HG02642 (cell line): ENCODE measurements at regions not wholly inside any gene's neighbourhood (a gene's known extent, or its start where the extent isn't known, plus 50 kb on each side); places are given as distances from the start of the nearest gene placed in this dataset.

ENCODE experiments used
- ATAC-seq: cut with Tn5 transposase; IDR thresholded peaks from one replicate; pipeline ENCODE4 v1.9.1; 2021; ENCODE audit warnings: mild to moderate bottlenecking; ENCODE audit not compliant: unreplicated experiment, poor library complexity

GRCh38 chr5:97657239-97657638, 474.2 kb upstream of the RIOK2 start:
- no peak for ATAC-seq

- ATAC-seq, result no peak
Observed at GRCh38 chr5:97658116-97658900, 475.3 kb upstream of the RIOK2 start.

- ATAC-seq, result no peak
Observed at GRCh38 chr5:97666783-97667182, 483.7 kb upstream of the RIOK2 start.

DNA sequence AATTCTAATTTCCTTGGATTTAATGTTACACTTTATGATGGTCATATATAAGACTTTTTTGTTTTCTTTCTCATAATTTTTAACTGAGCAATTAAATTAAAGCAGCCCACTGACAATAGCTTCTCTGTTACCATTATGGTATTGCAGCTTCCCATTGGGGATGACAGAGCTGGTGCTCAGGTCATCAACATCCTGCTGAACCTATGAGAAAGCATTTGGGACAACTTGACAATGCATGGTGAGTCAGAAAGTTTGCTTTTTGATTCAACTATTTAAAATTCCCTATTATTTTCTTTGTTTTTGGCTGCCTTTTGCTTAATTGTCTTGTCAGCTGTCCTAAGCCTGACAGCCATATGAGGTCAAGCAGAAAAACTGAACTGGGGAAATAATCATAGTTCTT, 487.4 kb upstream of the RIOK2 start:
- no peak for ATAC-seq

DNA sequence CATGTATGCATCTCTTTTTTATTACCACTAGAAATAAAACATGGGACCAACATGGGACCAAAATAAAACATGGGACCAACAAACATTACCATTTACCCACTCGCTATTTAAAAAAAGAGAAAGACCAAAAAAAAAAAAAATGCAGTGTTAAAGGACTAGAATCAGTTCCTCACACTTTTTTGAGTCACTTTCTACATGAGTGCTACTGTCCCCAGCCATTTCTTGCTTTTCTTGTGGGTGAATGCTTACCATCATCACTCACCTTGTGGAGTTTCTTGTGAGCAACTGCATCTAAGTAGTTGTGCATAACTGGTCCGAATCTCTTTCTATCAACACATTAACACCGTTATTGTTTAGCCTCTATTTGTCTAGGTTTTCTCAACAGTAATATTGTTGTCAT, 493.6 kb upstream of the RIOK2 start:
- ATAC-seq, result no peak

GRCh38 chr5:97694091-97694490, 511.0 kb upstream of the RIOK2 start:
- no peak for ATAC-seq

GRCh38 chr5:97714424-97714823, 531.4 kb upstream of the RIOK2 start:
- no peak for ATAC-seq

- no peak for ATAC-seq
Observed at GRCh38 chr5:97726106-97726505, 543.1 kb upstream of the RIOK2 start.

DNA sequence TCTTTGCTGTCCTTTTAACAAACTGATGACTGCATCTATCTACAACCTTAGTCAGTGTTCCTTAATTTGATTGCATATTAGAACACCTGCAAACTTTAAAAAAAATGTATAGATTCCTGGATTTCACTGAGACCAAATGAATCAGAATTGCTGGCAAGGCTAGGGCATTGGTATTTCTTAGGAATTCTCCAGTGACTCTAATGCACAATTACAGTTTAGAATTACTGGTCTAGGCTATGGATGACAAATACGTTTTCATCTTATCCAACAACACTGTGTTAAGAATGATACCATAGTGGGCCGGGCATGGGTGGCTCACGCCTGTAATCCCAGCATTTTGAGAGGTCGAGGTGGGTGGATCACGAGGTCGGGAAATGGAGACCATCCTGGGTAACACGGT, 545.9 kb upstream of the RIOK2 start:
- ATAC-seq, result no peak

DNA sequence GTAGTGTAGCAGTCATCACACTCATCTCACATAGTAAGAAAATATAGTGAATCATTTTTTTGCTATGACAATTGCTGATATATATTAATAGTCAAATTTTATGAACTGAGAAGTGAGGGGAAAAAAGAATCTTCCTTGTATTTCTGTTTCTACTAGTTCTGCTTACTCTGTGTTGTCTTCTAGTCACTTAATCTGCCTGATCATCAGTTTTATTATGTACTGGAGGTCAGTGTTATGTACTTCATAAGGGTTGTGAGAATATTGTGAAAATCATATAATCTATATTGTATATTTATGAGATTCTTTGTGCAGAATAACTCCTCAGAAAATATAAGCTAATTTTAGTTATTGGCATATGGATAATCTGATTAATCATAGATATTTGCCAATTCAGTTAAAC, 546.9 kb upstream of the RIOK2 start:
- ATAC-seq, result no peak

- no peak for ATAC-seq
Observed at GRCh38 chr5:97735209-97735608, 552.2 kb upstream of the RIOK2 start.

DNA sequence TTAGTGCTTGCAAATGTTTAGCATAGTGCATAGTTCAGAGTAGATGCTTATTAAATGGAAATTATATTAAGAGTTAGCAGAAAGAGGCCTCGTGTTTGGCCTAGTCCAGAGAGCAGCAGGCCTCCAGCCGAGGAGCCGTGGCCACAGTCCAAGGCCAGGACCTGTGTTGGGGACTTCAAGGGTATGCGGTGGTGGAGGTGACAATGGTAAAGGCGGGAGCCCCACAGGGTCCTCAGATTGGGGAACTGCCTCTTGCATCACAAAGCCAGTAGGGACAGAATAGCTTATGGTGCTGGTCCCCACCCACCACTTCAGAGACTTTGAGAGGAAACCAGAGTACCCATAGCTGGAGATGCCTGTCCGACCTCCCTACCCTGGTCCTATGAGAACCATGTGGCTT, 554.6 kb upstream of the RIOK2 start:
- ATAC-seq, result no peak

DNA sequence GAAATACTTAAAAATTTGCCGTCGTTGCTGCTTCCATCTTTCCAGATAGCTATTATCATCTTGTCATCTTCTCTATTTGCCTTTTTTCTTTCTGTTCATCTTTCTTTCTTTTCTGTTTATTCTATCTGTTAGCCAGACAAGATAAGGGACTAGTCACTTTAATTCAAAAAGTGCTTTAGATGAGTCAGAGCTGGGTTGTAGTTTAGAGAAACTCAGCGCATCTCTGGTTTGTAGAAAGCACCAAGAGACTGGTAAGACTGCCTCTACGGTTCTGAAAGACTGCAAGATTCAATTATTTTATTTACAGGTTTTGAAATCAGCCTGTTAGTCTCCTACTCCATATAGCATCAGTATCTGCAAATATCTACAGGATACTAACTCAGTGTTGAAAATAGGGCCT, 562.8 kb upstream of the RIOK2 start:
- ATAC-seq, result no peak

DNA sequence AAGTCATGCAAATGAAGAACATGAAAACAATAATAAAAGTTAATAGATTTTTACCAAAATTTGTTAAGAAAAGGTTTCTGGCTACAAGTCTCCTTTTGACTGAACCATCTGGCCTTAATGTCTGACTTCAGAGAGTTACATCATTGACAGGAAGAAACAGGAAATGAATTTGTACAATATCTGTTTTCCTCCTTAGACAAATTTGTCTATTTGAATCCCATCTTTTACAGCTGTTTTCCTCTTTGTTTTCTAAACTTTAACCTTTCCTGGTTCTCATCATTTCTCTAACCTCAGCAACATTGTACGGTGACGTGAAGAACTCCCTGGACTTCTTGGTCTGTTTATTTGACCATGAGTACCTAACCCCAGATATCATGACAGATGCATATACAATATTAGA, 567.5 kb upstream of the RIOK2 start:
- ATAC-seq, result no peak

DNA sequence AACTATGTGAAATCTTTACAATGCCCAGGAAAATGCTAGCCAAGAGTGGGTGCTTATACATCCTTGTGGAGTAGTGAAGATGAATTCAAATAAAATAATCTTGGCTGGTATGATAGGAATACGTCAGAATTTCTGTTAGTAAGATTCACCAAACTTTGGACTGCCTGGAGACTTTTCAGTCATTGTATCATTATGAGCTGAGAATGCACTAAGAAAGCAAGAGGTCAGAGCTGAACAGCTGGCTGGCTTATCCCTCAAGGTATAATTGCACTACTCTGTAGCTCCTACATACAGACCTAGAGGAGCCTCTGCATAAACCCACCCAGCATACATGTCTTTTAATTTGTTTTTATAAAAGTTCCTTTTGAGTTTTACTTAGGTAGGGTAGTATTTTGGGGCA, 568.5 kb upstream of the RIOK2 start:
- no peak for ATAC-seq

DNA sequence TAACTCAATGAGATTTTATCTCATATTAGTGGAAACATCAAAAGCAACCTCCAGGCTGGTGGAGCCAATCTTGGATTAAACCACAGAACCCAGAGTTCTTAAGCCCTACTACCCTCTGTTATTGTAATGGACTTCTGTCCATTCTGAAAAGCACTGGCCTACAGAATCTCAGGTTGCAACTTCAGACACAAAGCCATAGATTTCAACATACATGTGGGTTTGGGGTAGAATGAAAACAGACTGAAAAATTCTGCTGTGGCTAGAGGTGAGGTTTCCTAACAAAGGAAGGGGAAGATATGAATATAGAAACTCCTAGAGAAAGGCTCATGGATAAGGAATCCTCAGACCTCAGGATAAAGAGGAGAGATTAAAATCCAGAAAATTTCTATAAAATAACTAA, 569.8 kb upstream of the RIOK2 start:
- ATAC-seq, result no peak

DNA sequence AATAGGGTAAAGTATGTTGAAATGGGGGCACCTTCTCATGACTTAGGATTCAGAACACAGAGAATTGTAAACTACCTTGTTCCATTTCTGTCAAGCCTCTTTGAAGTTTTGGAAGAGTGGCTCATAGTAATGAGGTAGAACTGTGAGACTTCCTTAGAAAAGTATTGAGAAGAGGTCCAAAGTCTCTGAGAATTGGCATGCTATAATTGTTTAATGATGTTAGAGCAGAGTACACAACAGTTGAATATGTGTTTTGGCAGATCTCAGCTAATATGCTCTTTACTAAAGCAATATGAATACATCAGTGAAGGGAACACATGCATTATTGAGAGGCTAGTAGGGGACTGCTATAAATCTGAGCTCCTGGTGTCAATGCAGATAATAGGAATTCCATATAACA, 579.4 kb upstream of the RIOK2 start:
- ATAC-seq, result no peak

GRCh38 chr5:97764700-97765099, 581.7 kb upstream of the RIOK2 start:
- no peak for ATAC-seq

DNA sequence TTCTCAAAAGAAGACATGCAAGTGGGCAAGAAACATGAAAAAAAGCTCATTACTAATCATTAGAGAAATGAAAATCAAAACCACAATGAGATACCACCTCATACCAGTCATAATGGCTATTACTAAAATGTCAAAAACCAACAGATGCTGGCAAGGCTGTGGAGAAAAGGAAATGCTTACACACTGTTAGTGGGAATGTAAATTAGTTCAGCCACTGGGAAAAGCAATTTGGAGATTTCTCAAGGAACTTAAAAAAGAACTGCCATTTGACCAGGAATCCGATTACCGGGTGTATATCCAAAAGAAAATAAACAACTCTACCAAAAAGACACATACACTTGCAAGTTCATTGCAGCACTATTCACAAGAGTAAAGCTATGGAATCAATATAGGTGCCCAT, 595.4 kb upstream of the RIOK2 start:
- ATAC-seq, result no peak

- no peak for ATAC-seq
Observed at GRCh38 chr5:97788369-97788768, 605.3 kb upstream of the RIOK2 start.

- no peak for ATAC-seq
Observed at GRCh38 chr5:97797994-97798451, 615.0 kb upstream of the RIOK2 start.

DNA sequence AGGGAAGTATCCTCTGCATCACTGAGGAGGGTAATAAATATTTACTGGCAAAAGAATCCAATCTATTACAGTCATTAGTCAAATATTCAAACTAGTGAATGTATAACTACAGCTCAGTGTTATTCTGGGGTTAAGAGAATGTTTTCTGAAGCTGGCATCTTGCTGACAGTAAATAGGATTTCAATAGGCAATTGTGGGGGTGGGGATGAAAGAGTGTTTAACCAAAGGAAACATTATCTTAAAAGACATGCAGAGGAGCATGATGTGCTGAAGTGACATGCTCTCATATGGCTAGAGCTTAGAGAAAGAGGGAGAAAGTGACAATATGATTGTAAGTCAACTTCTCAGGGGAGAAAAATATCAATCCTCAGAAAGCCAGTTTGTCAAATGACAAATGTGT, 618.4 kb upstream of the RIOK2 start:
- ATAC-seq, result no peak

DNA sequence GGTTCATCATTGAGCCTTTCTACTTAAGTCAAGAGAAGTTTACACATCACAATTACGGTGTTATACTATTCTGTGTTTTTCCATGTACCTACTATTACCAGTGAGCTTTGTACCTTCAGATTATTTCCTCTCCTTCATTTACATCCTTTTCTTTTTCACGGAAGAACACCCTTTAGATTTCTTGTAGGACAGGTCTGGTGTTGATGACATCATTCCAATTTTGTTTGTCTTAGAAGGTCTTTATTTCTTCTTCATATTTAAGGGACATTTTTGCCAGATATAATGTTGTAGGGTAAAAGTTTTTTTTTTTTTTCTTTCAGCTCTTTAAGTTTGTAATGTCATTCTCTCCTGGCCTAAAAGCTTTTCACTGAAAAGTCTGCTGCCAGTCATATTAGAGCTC, 637.1 kb upstream of the RIOK2 start:
- ATAC-seq, result no peak
